HG03469 (cell line): ENCODE measurements at regions not wholly inside any gene's neighbourhood (a gene's known extent, or its start where the extent isn't known, plus 50 kb on each side); places are given as distances from the start of the nearest gene placed in this dataset.

Experiments used
- ATAC-seq: cut with Tn5 transposase; IDR thresholded peaks from one replicate; pipeline ENCODE4 v1.9.1; 2021; ENCODE audit warnings: mild to moderate bottlenecking, moderate library complexity, moderate number of reproducible peaks; ENCODE audit not compliant: unreplicated experiment

DNA sequence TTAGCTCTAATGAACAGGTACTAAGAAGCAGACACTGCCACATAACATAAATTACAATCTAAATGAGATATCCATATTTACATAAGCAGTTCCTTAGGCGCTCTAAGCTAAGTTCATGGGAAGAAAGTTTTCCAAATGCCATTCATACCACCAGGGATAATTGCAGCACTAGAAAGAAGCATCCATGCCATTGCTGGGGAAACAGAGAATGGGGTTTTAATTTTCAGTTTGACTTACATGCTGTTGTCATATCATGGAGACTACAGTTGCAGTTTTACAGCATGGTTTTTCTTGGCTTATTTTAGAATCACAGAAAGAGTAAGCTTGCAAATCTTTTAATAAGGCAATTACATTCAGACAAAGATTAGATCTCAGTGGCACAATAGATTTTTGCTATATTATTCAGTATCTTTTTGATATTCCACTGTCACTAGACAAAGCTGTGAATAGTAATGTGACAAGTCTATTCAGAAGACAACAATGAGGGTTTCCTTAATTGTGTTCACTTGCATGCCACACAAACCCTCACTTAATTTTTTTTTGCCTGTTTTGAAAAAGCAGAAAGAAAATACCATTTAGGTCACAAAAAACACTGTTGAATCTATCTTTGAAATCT is 108.4 kb upstream of the ELAVL2 start:
- no peak for ATAC-seq

DNA sequence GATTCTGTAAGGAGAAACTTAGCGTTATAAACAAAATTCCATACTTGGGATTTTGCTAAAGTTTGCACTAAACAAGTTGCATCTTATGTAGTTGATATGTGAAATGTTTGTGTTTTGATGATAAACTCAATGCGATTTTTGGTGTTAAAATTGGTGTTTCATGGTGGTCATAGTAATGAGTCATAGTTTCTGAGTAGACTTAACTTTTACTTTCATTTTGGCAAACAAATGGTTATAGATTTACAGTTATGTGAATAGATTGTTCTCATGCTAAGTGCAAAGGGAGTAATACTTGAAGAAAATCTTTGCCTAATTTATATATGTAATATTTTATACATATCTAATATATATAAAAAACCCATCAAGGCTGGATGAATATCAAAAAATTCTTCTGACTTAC is 107.3 kb upstream of the ELAVL2 start:
- no peak for ATAC-seq

DNA sequence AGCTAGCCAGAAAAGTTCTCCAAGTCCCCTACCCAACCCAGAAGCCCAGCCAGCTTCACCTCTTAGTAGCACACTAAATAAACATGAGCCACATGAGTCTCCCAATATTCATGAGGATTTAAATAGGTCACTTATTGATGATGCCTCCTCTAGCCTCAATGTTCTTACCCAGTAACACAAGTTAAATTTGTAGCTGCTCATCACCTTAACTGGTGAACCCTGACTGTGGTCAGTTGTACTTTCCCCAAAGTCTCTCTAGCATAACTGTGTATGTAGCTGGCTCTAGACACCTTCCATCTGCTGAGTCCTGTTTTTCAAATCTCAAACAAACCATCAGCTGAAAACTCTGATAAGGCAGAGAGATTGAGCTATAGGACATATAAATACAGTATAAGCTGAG is 100.3 kb upstream of the ELAVL2 start:
- peak; percentile 64 for ATAC-seq

GRCh38 chr9:23914431-23915003 is 88.5 kb upstream of the ELAVL2 start:
- ATAC-seq = no peak

GRCh38 chr9:23907343-23907742 is 81.3 kb upstream of the ELAVL2 start:
- ATAC-seq = no peak

DNA sequence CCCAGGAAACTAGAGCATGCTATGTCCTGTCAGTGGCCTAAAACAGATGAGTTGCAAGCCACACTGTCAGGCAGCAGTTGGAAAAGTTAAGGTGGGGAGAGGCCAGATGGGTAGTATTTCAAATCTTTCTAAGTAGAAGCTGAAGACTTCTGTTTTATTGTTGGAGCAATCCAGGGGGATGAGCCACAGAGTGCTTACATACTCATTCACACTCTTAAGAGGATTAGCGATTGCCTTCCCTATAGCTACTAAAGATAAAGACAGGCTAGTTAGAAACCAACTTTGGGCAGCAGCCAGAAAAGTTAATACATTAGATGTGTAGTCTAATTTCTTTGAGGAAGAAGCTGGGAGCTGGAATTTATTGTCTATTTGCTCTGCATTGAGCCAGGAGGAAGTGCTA is 61.7 kb upstream of the ELAVL2 start:
- ATAC-seq = no peak
